Fibroblast of mammary gland (primary cell): ENCODE measurements at regions not wholly inside any gene's neighbourhood (a gene's known extent, or its start where the extent isn't known, plus 50 kb on each side); places are given as distances from the start of the nearest gene placed in this dataset.

Experiments used
- DNase-seq: peaks from one replicate; pipeline ENCODE4 v3.0.0-alpha.2; 2010; ENCODE audit warnings: low read depth
- H3K4me3 ChIP-seq: 2 replicates; pipeline ENCODE4 v1.5.1; 2011; ENCODE audit warnings: low read depth, mild to moderate bottlenecking, low read length, moderate library complexity; ENCODE audit not compliant: control insufficient read depth
- CTCF ChIP-seq: conservative IDR thresholded peaks from 2 replicates; pipeline ENCODE4 v1.5.1; 2011; ENCODE audit warnings: low read depth, low read length, inconsistent platforms; ENCODE audit not compliant: control insufficient read depth, insufficient read depth

- H3K4me3 ChIP-seq, result no peak overlapping the region
- no peak for DNase-seq
- no peak for TF ChIP-seq CTCF
Measured at GRCh38 chr22:49111085-49111484, 716.6 kb downstream of the BRD1 start.

- DNase-seq, result no peak
- no peak for TF ChIP-seq CTCF
- H3K4me3 ChIP-seq, result no peak overlapping the region
Measured at GRCh38 chr22:49108636-49109315, 718.9 kb downstream of the BRD1 start.

- DNase-seq, result no peak
- TF ChIP-seq CTCF, result no peak
- no peak overlapping the region for H3K4me3 ChIP-seq
Measured at GRCh38 chr22:49107961-49108530, 719.6 kb downstream of the BRD1 start.

GRCh38 chr22:49107561-49107960 lies 720.1 kb downstream of the BRD1 start:
- H3K4me3 ChIP-seq, result no peak overlapping the region
- no peak for TF ChIP-seq CTCF
- DNase-seq, result no peak

DNA sequence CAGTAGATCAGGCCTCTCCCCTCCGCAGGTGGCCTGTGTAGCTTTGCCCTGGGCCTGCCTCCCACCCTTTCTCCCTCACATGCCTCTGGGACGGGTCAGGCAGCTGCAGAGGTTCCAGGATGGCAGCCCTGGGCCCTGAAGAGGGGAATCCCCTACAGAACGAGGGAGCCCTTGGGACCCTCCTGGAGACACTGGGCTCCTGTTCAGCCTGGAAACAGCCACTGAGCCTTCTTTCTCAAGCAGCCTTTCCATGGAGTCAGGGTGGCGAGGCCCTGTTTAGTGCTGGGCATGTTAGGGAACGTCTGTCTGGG lies 720.9 kb downstream of the BRD1 start:
- H3K4me3 ChIP-seq, result no peak overlapping the region
- no peak for DNase-seq
- TF ChIP-seq CTCF, result no peak

DNA sequence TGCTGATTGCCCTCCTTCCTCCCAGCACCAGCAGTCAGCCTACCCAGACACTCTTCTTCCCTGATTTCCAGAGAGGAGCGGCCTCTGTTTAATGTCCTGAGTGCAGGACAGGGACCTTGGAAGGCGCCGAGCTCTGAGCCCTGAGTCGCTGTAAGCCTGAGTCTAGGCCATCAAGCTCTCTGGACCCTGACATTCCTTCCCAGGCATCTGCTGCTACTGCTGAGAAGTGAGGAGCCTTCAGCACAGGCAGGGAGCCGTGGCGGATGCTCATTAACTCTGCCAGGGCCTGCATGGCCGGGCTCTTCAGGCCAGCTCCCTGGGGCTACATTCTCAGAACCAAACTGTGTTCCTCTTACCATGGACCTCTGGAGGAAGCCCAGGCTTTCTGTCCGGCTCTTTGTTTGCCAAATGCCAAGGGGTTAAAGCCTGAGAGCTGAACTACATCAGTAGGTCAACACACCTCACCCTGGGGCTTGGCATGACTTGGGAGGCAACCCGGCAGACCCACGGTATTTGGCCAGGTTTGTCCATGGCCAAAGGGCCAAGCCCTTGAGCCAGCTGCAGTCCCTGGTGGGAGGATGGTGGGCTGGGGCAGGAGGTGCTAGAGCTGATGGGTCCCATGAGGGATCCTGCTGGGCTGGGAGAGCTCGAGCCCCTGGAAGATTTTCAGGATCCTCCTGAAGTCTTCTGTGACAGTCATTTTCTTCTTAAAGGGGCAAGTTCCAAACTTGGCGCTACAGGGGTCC lies 721.4 kb downstream of the BRD1 start:
- H3K4me3 ChIP-seq, result no peak overlapping the region
- DNase-seq, result no peak
- TF ChIP-seq CTCF, result no peak

- DNase-seq, result no peak
- no peak overlapping the region for H3K4me3 ChIP-seq
- no peak for TF ChIP-seq CTCF
Measured at GRCh38 chr22:49104434-49104833, 723.2 kb downstream of the BRD1 start.
